ENCODE measurements at regions not wholly inside any gene's neighbourhood (a gene's known extent, or its start where the extent isn't known, plus 50 kb on each side); places are given as distances from the start of the nearest gene placed in this dataset.

DNA sequence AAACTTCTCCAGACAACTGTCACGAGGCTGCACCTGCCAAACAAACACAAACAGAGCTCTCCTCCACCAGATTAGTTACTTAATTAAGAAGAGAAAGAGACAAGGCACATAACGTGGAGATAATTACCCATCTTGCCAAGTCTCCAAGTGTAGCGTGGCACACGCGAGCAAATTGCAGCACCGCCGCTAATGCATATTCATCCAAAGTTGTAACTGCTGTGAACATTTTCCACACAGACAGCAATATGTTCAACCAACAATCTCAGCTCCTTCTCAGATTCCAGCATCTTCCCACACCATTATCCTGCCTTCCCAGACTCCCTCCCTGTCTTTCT, 309.6 kb upstream of the TLE3 start:
- TF ChIP-seq, protein P1, sequence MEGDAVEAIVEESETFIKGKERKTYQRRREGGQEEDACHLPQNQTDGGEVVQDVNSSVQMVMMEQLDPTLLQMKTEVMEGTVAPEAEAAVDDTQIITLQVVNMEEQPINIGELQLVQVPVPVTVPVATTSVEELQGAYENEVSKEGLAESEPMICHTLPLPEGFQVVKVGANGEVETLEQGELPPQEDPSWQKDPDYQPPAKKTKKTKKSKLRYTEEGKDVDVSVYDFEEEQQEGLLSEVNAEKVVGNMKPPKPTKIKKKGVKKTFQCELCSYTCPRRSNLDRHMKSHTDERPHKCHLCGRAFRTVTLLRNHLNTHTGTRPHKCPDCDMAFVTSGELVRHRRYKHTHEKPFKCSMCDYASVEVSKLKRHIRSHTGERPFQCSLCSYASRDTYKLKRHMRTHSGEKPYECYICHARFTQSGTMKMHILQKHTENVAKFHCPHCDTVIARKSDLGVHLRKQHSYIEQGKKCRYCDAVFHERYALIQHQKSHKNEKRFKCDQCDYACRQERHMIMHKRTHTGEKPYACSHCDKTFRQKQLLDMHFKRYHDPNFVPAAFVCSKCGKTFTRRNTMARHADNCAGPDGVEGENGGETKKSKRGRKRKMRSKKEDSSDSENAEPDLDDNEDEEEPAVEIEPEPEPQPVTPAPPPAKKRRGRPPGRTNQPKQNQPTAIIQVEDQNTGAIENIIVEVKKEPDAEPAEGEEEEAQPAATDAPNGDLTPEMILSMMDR (conservative IDR thresholded peaks at IDR 0.05 in 1 of 2, IDR thresholded peaks at IDR 0.05 in 1 of 2; ENCODE audit: low read depth in 1 of 2, low read length in 2 of 2) = no peak
- no peak for TF ChIP-seq EZH2 (IDR thresholded peaks at IDR 0.05; ENCODE audit: low read length, missing control alignments)
